ENCODE measurements at regions not wholly inside any gene's neighbourhood (a gene's known extent, or its start where the extent isn't known, plus 50 kb on each side); places are given as distances from the start of the nearest gene placed in this dataset.

DNA sequence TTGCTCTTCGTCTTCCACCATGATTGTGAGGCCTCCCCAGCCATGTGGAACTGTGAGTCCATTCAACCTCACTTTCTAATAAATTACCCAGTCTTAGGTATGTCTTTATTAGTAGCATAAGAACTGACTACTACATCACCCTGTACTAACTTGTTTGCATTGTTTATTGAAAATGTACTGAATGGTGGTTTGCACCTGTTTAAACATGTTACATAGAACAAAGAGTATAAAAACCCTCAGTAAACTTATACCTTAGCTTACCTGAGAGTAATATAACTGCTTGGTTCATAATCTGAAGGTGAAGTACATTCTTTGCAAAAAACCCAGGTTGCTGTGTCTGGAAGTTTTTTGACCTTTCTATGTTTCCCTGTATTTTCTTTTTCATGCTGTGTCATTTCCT, 777.8 kb downstream of the TBC1D32 start:
- DNase-seq (ENCODE audit: low read depth, low spot score) (no peak), FAIRE-seq (no peak)
- no peaks in the 10 kb centered on the region for H3K79me2 ChIP-seq (ENCODE audit: control insufficient read depth, insufficient read depth, low read length)
- no peaks in the 10 kb centered on the region for H3K4me1 ChIP-seq (ENCODE audit: control insufficient read depth, extremely low read depth, insufficient read depth, low read length)
- H3K4me2 ChIP-seq (ENCODE audit: control insufficient read depth, extremely low read depth, insufficient read depth, low read depth, low read length) = no peak overlapping the region
- dilution Hi-C loops (cut with MboI; ENCODE audit: extremely low pct_ligation_motif_present, low sequenced_read_pairs) = no loop called here
- H3K27ac ChIP-seq (ENCODE audit: control insufficient read depth, insufficient read depth, low read length) = no peak overlapping the region
- H2AFZ ChIP-seq (ENCODE audit: control insufficient read depth, low read length) = no peak overlapping the region
- H3K9ac ChIP-seq (ENCODE audit: control insufficient read depth, extremely low read depth, insufficient read depth, low read length) = no peak overlapping the region
- H3K36me3 ChIP-seq (ENCODE audit: control insufficient read depth in 2 of 2, extremely low read depth in 1 of 2, insufficient read depth in 2 of 2, low read length in 2 of 2) = no peaks in the 10 kb centered on the region
- no peak overlapping the region for H3K4me3 ChIP-seq (ENCODE audit: control insufficient read depth in 2 of 3, extremely low read depth in 1 of 3, insufficient read depth in 2 of 3, low read depth in 1 of 3, low read length in 3 of 3)
- no peaks in the 10 kb centered on the region for H3K9me1 ChIP-seq (ENCODE audit: control insufficient read depth, extremely low read depth, insufficient read depth, low read length)
- TF ChIP-seq EZH2 (IDR thresholded peaks at IDR 0.05; ENCODE audit: low read length) = no peak
- TF ChIP-seq, protein P1, sequence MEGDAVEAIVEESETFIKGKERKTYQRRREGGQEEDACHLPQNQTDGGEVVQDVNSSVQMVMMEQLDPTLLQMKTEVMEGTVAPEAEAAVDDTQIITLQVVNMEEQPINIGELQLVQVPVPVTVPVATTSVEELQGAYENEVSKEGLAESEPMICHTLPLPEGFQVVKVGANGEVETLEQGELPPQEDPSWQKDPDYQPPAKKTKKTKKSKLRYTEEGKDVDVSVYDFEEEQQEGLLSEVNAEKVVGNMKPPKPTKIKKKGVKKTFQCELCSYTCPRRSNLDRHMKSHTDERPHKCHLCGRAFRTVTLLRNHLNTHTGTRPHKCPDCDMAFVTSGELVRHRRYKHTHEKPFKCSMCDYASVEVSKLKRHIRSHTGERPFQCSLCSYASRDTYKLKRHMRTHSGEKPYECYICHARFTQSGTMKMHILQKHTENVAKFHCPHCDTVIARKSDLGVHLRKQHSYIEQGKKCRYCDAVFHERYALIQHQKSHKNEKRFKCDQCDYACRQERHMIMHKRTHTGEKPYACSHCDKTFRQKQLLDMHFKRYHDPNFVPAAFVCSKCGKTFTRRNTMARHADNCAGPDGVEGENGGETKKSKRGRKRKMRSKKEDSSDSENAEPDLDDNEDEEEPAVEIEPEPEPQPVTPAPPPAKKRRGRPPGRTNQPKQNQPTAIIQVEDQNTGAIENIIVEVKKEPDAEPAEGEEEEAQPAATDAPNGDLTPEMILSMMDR (optimal IDR thresholded peaks at IDR 0.05 in 1 of 3, IDR thresholded peaks at IDR 0.05 in 1 of 3, conservative IDR thresholded peaks at IDR 0.05 in 1 of 3; ENCODE audit: extremely low read depth in 1 of 3, insufficient read depth in 2 of 3, low read length in 3 of 3) = no peak
- H3K9me3 ChIP-seq (ENCODE audit: control insufficient read depth, low read depth, low read length) = no peaks in the 10 kb centered on the region
- H3K27me3 ChIP-seq (ENCODE audit: control insufficient read depth, extremely low read depth, insufficient read depth, low read length) = no peaks in the 10 kb centered on the region
- no peaks in the 10 kb centered on the region for H4K20me1 ChIP-seq (ENCODE audit: control insufficient read depth, extremely low read depth, insufficient read depth, low read length)

DNA sequence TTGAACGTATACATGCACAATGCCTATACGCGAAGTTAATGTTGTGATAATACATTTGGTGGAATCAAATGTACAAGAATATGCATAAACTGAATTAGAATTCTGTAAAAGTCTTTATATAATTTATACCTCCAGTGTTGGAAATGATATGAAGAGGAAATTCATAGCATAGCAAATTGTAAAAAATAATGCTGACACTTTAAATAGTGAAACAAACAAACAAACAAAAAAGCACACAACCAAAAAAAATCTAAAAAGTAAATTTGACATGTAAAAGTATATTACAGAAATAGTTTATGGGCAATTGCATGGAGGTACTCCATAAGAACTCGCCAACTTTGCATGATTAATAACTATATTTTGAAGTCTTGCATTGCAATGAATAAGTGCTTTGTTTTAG, 780.9 kb downstream of the TBC1D32 start:
- dilution Hi-C loops (cut with MboI; ENCODE audit: extremely low pct_ligation_motif_present, low sequenced_read_pairs) = no loop called here
- FAIRE-seq = no peak

More for the DNA sequence above, 780.9 kb downstream of the TBC1D32 start:
- H3K9me1 ChIP-seq (ENCODE audit: control insufficient read depth, extremely low read depth, insufficient read depth, low read length) = no peaks in the 10 kb centered on the region
- H3K27me3 ChIP-seq (ENCODE audit: control insufficient read depth, extremely low read depth, insufficient read depth, low read length) = no peaks in the 10 kb centered on the region
- DNase-seq (ENCODE audit: low read depth, low spot score) = no peak
- no peaks in the 10 kb centered on the region for H4K20me1 ChIP-seq (ENCODE audit: control insufficient read depth, extremely low read depth, insufficient read depth, low read length)
- no peak for TF ChIP-seq EZH2 (IDR thresholded peaks at IDR 0.05; ENCODE audit: low read length)
- TF ChIP-seq, protein P1 (optimal IDR thresholded peaks at IDR 0.05 in 1 of 3, IDR thresholded peaks at IDR 0.05 in 1 of 3, conservative IDR thresholded peaks at IDR 0.05 in 1 of 3; ENCODE audit: extremely low read depth in 1 of 3, insufficient read depth in 2 of 3, low read length in 3 of 3) = no peak
- H3K4me2 ChIP-seq (ENCODE audit: control insufficient read depth, extremely low read depth, insufficient read depth, low read depth, low read length) = no peak overlapping the region
- H2AFZ ChIP-seq (ENCODE audit: control insufficient read depth, low read length) = no peak overlapping the region
- H3K9ac ChIP-seq (ENCODE audit: control insufficient read depth, extremely low read depth, insufficient read depth, low read length) = no peak overlapping the region
- no peaks in the 10 kb centered on the region for H3K4me1 ChIP-seq (ENCODE audit: control insufficient read depth, extremely low read depth, insufficient read depth, low read length)
- no peak overlapping the region for H3K27ac ChIP-seq (ENCODE audit: control insufficient read depth, insufficient read depth, low read length)
- H3K36me3 ChIP-seq (ENCODE audit: control insufficient read depth in 2 of 2, extremely low read depth in 1 of 2, insufficient read depth in 2 of 2, low read length in 2 of 2) = no peaks in the 10 kb centered on the region
- H3K4me3 ChIP-seq (ENCODE audit: control insufficient read depth in 2 of 3, extremely low read depth in 1 of 3, insufficient read depth in 2 of 3, low read depth in 1 of 3, low read length in 3 of 3) = no peak overlapping the region
- no peaks in the 10 kb centered on the region for H3K9me3 ChIP-seq (ENCODE audit: control insufficient read depth, low read depth, low read length)
- no peaks in the 10 kb centered on the region for H3K79me2 ChIP-seq (ENCODE audit: control insufficient read depth, insufficient read depth, low read length)

Measured in keratinocyte (primary cell).